ENCODE measurements at regions not wholly inside any gene's neighbourhood (a gene's known extent, or its start where the extent isn't known, plus 50 kb on each side); places are given as distances from the start of the nearest gene placed in this dataset.
A peak's percentile ranks its signal among the peaks of the same experiment; 100 is the strongest.

DNA sequence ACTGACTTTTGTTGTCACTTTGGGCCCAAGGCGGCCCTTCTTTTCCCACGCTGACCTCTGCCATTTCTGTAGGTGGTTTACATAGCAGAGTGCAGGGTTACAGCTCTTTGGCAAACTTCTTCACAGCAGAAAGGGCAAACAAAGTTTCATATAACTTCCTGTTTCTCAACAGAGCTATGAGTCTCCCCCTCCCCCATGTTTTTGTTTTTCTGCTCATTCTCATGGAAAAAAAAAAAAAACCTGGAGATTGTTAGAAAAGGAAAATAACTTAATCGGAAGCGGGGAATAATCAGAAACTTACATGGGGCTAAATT lies 342.0 kb upstream of the NR2F2 start:
- H3K9me3 ChIP-seq (ENCODE audit: low read length): no peaks in the 10 kb centered on the region
- no peak for FAIRE-seq
- peak overlapping the region; percentile 14; the same call in 1 of the 2 replicates for H3K4me2 ChIP-seq (ENCODE audit: low read depth, low read length)
- intact Hi-C loops (cut with micrococcal nuclease; ENCODE audit: unreplicated experiment): no loop called here
- H3K79me2 ChIP-seq (ENCODE audit: insufficient read depth, low read length): no peaks in the 10 kb centered on the region
- ChIA-PET CTCF (ENCODE audit: low intra/inter-chr PET ratio, low total read pairs) (no interaction called here), POLR2A (no interaction called here)
- no peaks in the 10 kb centered on the region for H3K36me3 ChIP-seq (replicated peaks in 1 of 2; ENCODE audit: control insufficient read depth in 1 of 2, insufficient read depth in 2 of 2, low read length in 2 of 2)
- no TSS peak for BruUV-seq (replicated peaks)
- peak; percentile 54; the same call in 1 of the 3 replicates for ATAC-seq
- WGBS (ENCODE audit: low lambda C conversion rate): 31% methylated on average over 4 of the region's 4 CpGs
- no peak overlapping the region for H2AFZ ChIP-seq (ENCODE audit: low read length)
- no peaks in the 10 kb centered on the region for H4K20me1 ChIP-seq (ENCODE audit: insufficient read depth, low read length)
- in situ Hi-C loops (cut with HindIII; ENCODE audit: extremely low pct_ligation_motif_present, low pct_unique_long_range_greater_than_20kb): no loop called here
- H3K27me3 ChIP-seq (ENCODE audit: control insufficient read depth in 1 of 2, insufficient read depth in 2 of 2, low read length in 2 of 2): no peaks in the 10 kb centered on the region; a peak in 1 of 5 replicates
- no peak overlapping the region for H3K4me3 ChIP-seq (replicated peaks in 1 of 3; ENCODE audit: insufficient read depth in 1 of 3, low read depth in 2 of 3, low read length in 3 of 3)
- no peak overlapping the region for H3K9ac ChIP-seq (ENCODE audit: insufficient read depth, low read depth, low read length)
- H3K27ac ChIP-seq (ENCODE audit: extremely low read length, insufficient read depth, low read length): no peak overlapping the region
- DNase-seq (ENCODE audit: low spot score): peak; percentile 7
- H3K4me1 ChIP-seq (ENCODE audit: insufficient read depth, low read length): peaks cover 14% of the 10 kb centered on the region
- TF ChIP-seq FOXP1 (IDR thresholded peaks at IDR 0.05) (no peak), FOXP1 (CRISPR knock-in tag; IDR thresholded peaks at IDR 0.05) (peak; percentile 58; the same call in 1 of the 2 replicates), KAT8 (CRISPR knock-in tag; IDR thresholded peaks at IDR 0.05) (no peak), ZFYVE20 (CRISPR knock-in tag; IDR thresholded peaks at IDR 0.05; ENCODE audit: borderline replicate concordance, low read depth) (no peak), ZFP41 (CRISPR knock-in tag; IDR thresholded peaks at IDR 0.05; ENCODE audit: borderline replicate concordance) (no peak), ZKSCAN1 (IDR thresholded peaks at IDR 0.05; ENCODE audit: low read length) (no peak), NR2F2 (IDR thresholded peaks at IDR 0.05; ENCODE audit: borderline replicate concordance, low read depth) (no peak; the same call in 1 of the 2 replicates), TOPORS (CRISPR knock-in tag; IDR thresholded peaks at IDR 0.05) (no peak), ZNF501 (CRISPR knock-in tag; IDR thresholded peaks at IDR 0.05) (no peak), FOXK1 (CRISPR knock-in tag; IDR thresholded peaks at IDR 0.05; ENCODE audit: borderline replicate concordance, low read depth) (peak; percentile 61; the same call in 1 of the 2 replicates), RXRB (CRISPR knock-in tag; IDR thresholded peaks at IDR 0.05; ENCODE audit: borderline replicate concordance) (peak; percentile 18; the same call in 1 of the 2 replicates), ZNF619 (CRISPR knock-in tag; IDR thresholded peaks at IDR 0.05) (no peak), SOX5 (CRISPR knock-in tag; IDR thresholded peaks at IDR 0.05; ENCODE audit: borderline replicate concordance) (peak; percentile 18; the same call in 1 of the 2 replicates)
- TF ChIP-seq, protein P1, sequence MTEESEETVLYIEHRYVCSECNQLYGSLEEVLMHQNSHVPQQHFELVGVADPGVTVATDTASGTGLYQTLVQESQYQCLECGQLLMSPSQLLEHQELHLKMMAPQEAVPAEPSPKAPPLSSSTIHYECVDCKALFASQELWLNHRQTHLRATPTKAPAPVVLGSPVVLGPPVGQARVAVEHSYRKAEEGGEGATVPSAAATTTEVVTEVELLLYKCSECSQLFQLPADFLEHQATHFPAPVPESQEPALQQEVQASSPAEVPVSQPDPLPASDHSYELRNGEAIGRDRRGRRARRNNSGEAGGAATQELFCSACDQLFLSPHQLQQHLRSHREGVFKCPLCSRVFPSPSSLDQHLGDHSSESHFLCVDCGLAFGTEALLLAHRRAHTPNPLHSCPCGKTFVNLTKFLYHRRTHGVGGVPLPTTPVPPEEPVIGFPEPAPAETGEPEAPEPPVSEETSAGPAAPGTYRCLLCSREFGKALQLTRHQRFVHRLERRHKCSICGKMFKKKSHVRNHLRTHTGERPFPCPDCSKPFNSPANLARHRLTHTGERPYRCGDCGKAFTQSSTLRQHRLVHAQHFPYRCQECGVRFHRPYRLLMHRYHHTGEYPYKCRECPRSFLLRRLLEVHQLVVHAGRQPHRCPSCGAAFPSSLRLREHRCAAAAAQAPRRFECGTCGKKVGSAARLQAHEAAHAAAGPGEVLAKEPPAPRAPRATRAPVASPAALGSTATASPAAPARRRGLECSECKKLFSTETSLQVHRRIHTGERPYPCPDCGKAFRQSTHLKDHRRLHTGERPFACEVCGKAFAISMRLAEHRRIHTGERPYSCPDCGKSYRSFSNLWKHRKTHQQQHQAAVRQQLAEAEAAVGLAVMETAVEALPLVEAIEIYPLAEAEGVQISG (CRISPR knock-in tag; IDR thresholded peaks at IDR 0.05): no peak
- TF ChIP-seq, protein P2, sequence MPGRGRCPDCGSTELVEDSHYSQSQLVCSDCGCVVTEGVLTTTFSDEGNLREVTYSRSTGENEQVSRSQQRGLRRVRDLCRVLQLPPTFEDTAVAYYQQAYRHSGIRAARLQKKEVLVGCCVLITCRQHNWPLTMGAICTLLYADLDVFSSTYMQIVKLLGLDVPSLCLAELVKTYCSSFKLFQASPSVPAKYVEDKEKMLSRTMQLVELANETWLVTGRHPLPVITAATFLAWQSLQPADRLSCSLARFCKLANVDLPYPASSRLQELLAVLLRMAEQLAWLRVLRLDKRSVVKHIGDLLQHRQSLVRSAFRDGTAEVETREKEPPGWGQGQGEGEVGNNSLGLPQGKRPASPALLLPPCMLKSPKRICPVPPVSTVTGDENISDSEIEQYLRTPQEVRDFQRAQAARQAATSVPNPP (CRISPR knock-in tag; IDR thresholded peaks at IDR 0.05): no peak
- TF ChIP-seq, protein P3, sequence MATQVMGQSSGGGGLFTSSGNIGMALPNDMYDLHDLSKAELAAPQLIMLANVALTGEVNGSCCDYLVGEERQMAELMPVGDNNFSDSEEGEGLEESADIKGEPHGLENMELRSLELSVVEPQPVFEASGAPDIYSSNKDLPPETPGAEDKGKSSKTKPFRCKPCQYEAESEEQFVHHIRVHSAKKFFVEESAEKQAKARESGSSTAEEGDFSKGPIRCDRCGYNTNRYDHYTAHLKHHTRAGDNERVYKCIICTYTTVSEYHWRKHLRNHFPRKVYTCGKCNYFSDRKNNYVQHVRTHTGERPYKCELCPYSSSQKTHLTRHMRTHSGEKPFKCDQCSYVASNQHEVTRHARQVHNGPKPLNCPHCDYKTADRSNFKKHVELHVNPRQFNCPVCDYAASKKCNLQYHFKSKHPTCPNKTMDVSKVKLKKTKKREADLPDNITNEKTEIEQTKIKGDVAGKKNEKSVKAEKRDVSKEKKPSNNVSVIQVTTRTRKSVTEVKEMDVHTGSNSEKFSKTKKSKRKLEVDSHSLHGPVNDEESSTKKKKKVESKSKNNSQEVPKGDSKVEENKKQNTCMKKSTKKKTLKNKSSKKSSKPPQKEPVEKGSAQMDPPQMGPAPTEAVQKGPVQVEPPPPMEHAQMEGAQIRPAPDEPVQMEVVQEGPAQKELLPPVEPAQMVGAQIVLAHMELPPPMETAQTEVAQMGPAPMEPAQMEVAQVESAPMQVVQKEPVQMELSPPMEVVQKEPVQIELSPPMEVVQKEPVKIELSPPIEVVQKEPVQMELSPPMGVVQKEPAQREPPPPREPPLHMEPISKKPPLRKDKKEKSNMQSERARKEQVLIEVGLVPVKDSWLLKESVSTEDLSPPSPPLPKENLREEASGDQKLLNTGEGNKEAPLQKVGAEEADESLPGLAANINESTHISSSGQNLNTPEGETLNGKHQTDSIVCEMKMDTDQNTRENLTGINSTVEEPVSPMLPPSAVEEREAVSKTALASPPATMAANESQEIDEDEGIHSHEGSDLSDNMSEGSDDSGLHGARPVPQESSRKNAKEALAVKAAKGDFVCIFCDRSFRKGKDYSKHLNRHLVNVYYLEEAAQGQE (IDR thresholded peaks at IDR 0.05; ENCODE audit: borderline replicate concordance in 1 of 2, low read depth in 1 of 2, low read length in 2 of 2): no peak
- TF ChIP-seq, protein P4, sequence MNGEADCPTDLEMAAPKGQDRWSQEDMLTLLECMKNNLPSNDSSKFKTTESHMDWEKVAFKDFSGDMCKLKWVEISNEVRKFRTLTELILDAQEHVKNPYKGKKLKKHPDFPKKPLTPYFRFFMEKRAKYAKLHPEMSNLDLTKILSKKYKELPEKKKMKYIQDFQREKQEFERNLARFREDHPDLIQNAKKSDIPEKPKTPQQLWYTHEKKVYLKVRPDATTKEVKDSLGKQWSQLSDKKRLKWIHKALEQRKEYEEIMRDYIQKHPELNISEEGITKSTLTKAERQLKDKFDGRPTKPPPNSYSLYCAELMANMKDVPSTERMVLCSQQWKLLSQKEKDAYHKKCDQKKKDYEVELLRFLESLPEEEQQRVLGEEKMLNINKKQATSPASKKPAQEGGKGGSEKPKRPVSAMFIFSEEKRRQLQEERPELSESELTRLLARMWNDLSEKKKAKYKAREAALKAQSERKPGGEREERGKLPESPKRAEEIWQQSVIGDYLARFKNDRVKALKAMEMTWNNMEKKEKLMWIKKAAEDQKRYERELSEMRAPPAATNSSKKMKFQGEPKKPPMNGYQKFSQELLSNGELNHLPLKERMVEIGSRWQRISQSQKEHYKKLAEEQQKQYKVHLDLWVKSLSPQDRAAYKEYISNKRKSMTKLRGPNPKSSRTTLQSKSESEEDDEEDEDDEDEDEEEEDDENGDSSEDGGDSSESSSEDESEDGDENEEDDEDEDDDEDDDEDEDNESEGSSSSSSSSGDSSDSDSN (CRISPR knock-in tag; IDR thresholded peaks at IDR 0.05): no peak
